ENCODE measurements at regions not wholly inside any gene's neighbourhood (a gene's known extent, or its start where the extent isn't known, plus 50 kb on each side); places are given as distances from the start of the nearest gene placed in this dataset.
A peak's percentile ranks its signal among the peaks of the same experiment; 100 is the strongest.

DNA sequence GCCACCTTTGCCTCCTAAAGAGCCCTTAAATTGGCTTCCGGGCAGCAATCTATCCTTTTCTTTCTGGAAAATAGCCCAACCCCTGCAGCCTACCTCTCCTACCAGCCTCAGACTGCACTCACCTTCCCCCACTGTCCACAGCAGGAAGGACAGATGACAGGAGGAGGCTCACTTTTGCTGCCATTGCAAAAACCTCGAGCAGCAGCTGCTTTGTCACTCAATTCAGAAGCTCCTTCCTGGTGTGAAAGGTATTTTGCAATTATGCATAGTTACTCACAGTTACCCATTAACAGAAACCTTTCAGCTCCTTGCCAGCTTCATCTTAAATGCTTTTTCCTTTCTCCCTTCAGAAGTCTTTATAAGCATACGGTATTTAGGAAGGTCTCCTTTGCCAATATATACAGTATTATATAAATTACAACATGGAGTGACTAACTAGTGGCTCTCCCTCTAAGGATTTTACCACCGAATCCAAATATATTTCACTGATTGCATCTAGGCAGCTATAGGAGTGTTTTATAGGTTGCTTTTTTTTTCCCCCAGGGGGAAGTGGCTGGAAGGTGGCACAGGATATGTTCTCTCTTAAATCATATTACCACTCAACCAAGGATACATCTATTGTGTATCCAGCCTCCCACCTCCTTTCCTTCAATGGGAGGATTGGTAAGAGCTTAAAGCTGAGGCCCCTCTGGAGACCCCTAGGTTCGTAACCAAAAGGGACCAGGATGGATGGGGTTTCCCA, 142.1 kb upstream of the IPO9 start:
- no peak overlapping the region for H3K4me3 ChIP-seq (ENCODE audit: low read depth, low read length)
- DNase-seq (ENCODE audit: low read depth), result peak; percentile 17
- TF ChIP-seq, protein P1, sequence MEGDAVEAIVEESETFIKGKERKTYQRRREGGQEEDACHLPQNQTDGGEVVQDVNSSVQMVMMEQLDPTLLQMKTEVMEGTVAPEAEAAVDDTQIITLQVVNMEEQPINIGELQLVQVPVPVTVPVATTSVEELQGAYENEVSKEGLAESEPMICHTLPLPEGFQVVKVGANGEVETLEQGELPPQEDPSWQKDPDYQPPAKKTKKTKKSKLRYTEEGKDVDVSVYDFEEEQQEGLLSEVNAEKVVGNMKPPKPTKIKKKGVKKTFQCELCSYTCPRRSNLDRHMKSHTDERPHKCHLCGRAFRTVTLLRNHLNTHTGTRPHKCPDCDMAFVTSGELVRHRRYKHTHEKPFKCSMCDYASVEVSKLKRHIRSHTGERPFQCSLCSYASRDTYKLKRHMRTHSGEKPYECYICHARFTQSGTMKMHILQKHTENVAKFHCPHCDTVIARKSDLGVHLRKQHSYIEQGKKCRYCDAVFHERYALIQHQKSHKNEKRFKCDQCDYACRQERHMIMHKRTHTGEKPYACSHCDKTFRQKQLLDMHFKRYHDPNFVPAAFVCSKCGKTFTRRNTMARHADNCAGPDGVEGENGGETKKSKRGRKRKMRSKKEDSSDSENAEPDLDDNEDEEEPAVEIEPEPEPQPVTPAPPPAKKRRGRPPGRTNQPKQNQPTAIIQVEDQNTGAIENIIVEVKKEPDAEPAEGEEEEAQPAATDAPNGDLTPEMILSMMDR (IDR thresholded peaks at IDR 0.05; ENCODE audit: control insufficient read depth, extremely low read depth, insufficient read depth), result no peak

DNA sequence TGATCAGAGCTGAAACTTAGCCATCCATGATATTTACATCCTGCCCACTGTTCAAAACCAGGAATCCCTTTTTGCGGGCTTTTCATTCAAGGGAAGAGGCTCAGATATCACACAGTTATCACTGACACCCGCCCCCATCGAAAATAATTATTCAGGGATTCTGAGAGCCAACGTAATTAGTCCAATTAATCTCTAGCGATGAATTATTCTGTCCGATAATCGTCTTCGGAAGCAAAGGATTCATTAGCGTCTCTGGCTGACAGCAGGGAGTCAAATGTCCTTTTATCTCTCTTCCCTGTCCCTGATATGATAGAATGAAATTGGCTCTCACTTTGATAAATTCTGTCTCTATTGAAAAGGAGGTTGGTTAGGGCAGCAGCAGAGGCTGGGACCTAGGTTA, 140.4 kb upstream of the IPO9 start:
- no peak overlapping the region for H3K4me3 ChIP-seq (ENCODE audit: low read depth, low read length)
- TF ChIP-seq, protein P1 (IDR thresholded peaks at IDR 0.05; ENCODE audit: control insufficient read depth, extremely low read depth, insufficient read depth), result no peak
- no peak for DNase-seq (ENCODE audit: low read depth)

- H3K4me3 ChIP-seq (ENCODE audit: low read depth, low read length), result no peak overlapping the region
- DNase-seq (ENCODE audit: low read depth), result no peak
- TF ChIP-seq, protein P1 (IDR thresholded peaks at IDR 0.05; ENCODE audit: control insufficient read depth, extremely low read depth, insufficient read depth), result no peak
These were observed 139.3 kb upstream of the IPO9 start for GRCh38 chr1:201689647-201690046.

- no peak overlapping the region for H3K4me3 ChIP-seq (ENCODE audit: low read depth, low read length)
- TF ChIP-seq, protein P1 (IDR thresholded peaks at IDR 0.05; ENCODE audit: control insufficient read depth, extremely low read depth, insufficient read depth), result no peak
- no peak for DNase-seq (ENCODE audit: low read depth)
These were observed 138.4 kb upstream of the IPO9 start for GRCh38 chr1:201690528-201690927.

- H3K4me3 ChIP-seq (ENCODE audit: low read depth, low read length), result no peak overlapping the region
- TF ChIP-seq, protein P1 (IDR thresholded peaks at IDR 0.05; ENCODE audit: control insufficient read depth, extremely low read depth, insufficient read depth), result no peak
- no peak for DNase-seq (ENCODE audit: low read depth)
These were observed 137.0 kb upstream of the IPO9 start for GRCh38 chr1:201691716-201692554.

- TF ChIP-seq, protein P1 (IDR thresholded peaks at IDR 0.05; ENCODE audit: control insufficient read depth, extremely low read depth, insufficient read depth), result no peak
- H3K4me3 ChIP-seq (ENCODE audit: low read depth, low read length), result no peak overlapping the region
- DNase-seq (ENCODE audit: low read depth), result no peak
These were observed 136.2 kb upstream of the IPO9 start for GRCh38 chr1:201692555-201693394.
